Keratinocyte (primary cell): ENCODE measurements at regions not wholly inside any gene's neighbourhood (a gene's known extent, or its start where the extent isn't known, plus 50 kb on each side); places are given as distances from the start of the nearest gene placed in this dataset.

Experiments used
- DNase-seq: peaks from one replicate; pipeline ENCODE4 v3.0.0-alpha.2; 2011; ENCODE audit warnings: low read depth, missing footprints, low spot score
- FAIRE-seq: peaks from 2 replicates; lab custom pipeline; 2011; peaks lifted over from hg19 to GRCh38; lab: Jason Lieb, UNC
- H2AFZ ChIP-seq: 2 replicates; pipeline ENCODE4 v1.6.0; 2012; ENCODE audit warnings: low read length, control low read depth, inconsistent platforms; ENCODE audit not compliant: control insufficient read depth
- H3K27ac ChIP-seq: 2 replicates; pipeline ENCODE4 v1.5.1; 2011; ENCODE audit warnings: low read length; ENCODE audit not compliant: control insufficient read depth, insufficient read depth
- H3K27me3 ChIP-seq: 3 replicates; pipeline ENCODE4 v1.6.0; 2011; ENCODE audit warnings: low read length; ENCODE audit not compliant: control insufficient read depth, insufficient read depth; ENCODE audit errors: extremely low read depth
- H3K36me3 ChIP-seq, 2 experiments: 2 replicates in 1 of 2; 3 replicates in 1 of 2; pipeline ENCODE4 v1.5.1; 2011; ENCODE audit warnings: low read length in 2 of 2, mild to moderate bottlenecking in 1 of 2; ENCODE audit not compliant: control insufficient read depth in 2 of 2, insufficient read depth in 2 of 2; ENCODE audit errors: extremely low read depth in 1 of 2
- H3K4me1 ChIP-seq: 3 replicates; pipeline ENCODE4 v1.5.1; 2011; ENCODE audit warnings: low read length; ENCODE audit not compliant: control insufficient read depth, insufficient read depth; ENCODE audit errors: extremely low read depth
- H3K4me2 ChIP-seq: 3 replicates; pipeline ENCODE4 v1.6.0; 2011; ENCODE audit warnings: low read depth, low read length; ENCODE audit not compliant: control insufficient read depth, insufficient read depth; ENCODE audit errors: extremely low read depth
- H3K4me3 ChIP-seq, 3 experiments: fragments of 200-600 bp in 1 of 3; sonication (generic) in 1 of 3; 2 replicates in 2 of 3; 3 replicates in 1 of 3; pipeline ENCODE4 v1.5.1; 2011 to 2016; ENCODE audit warnings: low read length in 3 of 3, mild to moderate bottlenecking in 3 of 3, control low read depth in 2 of 3, inconsistent platforms in 1 of 3, low read depth in 1 of 3, mixed read lengths in 1 of 3, mixed run types in 1 of 3, moderate library complexity in 1 of 3; ENCODE audit not compliant: control insufficient read depth in 2 of 3, insufficient read depth in 2 of 3; ENCODE audit errors: extremely low read depth in 1 of 3
- H3K79me2 ChIP-seq: 2 replicates; pipeline ENCODE4 v1.6.0; 2012; ENCODE audit warnings: low read length; ENCODE audit not compliant: control insufficient read depth, insufficient read depth
- H3K9ac ChIP-seq: 3 replicates; pipeline ENCODE4 v1.6.0; 2011; ENCODE audit warnings: low read length; ENCODE audit not compliant: control insufficient read depth, insufficient read depth; ENCODE audit errors: extremely low read depth
- H3K9me1 ChIP-seq: 3 replicates; pipeline ENCODE4 v1.6.0; 2011; ENCODE audit warnings: low read length; ENCODE audit not compliant: control insufficient read depth, insufficient read depth; ENCODE audit errors: extremely low read depth
- H3K9me3 ChIP-seq: 2 replicates; pipeline ENCODE4 v1.5.1; 2012; ENCODE audit warnings: low read depth, low read length; ENCODE audit not compliant: control insufficient read depth
- H4K20me1 ChIP-seq: 3 replicates; pipeline ENCODE4 v1.6.0; 2011; ENCODE audit warnings: low read length; ENCODE audit not compliant: control insufficient read depth, insufficient read depth; ENCODE audit errors: extremely low read depth
- CTCF ChIP-seq, 3 experiments: IDR thresholded peaks in 1 of 3; conservative IDR thresholded peaks in 1 of 3; optimal IDR thresholded peaks in 1 of 3; 2 replicates in 2 of 3; 3 replicates in 1 of 3; pipeline versions ENCODE3 to v1.5.1; 2011; ENCODE audit warnings: low read length in 3 of 3, mild to moderate bottlenecking in 3 of 3, moderate library complexity in 2 of 3, control low read depth in 1 of 3, inconsistent platforms in 1 of 3; ENCODE audit not compliant: insufficient read depth in 2 of 3; ENCODE audit errors: extremely low read depth in 1 of 3
- EZH2 ChIP-seq: IDR thresholded peaks from one replicate; pipeline ENCODE4 v1.6.1; 2012; ENCODE audit warnings: inconsistent platforms, mild to moderate bottlenecking, low read length, moderate library complexity
- dilution Hi-C: fragments of 300-500 bp; cut with MboI; formaldehyde crosslinking; loops from one replicate; pipeline ENCODE4 v1.7.0; 2020; ENCODE audit warnings: low sequenced_read_pairs; ENCODE audit not compliant: extremely low pct_ligation_motif_present

- no peak overlapping the region for H3K4me3 ChIP-seq
- dilution Hi-C loops, result no loop called here
- no peak for TF ChIP-seq EZH2
- TF ChIP-seq CTCF (optimal IDR thresholded peaks at IDR 0.05 in 1 of 3, IDR thresholded peaks at IDR 0.05 in 1 of 3, conservative IDR thresholded peaks at IDR 0.05 in 1 of 3; ENCODE audit: extremely low read depth in 1 of 3, insufficient read depth in 2 of 3, low read length in 3 of 3), result no peak
- H3K4me1 ChIP-seq, result no peaks in the 10 kb centered on the region
- no peaks in the 10 kb centered on the region for H4K20me1 ChIP-seq
- FAIRE-seq (no peak), DNase-seq (no peak)
- H3K27ac ChIP-seq, result no peak overlapping the region
- no peaks in the 10 kb centered on the region for H3K9me1 ChIP-seq
- no peak overlapping the region for H2AFZ ChIP-seq
- H3K4me2 ChIP-seq, result no peak overlapping the region
- H3K9ac ChIP-seq, result no peak overlapping the region
- no peaks in the 10 kb centered on the region for H3K9me3 ChIP-seq
- no peaks in the 10 kb centered on the region for H3K27me3 ChIP-seq
- no peaks in the 10 kb centered on the region for H3K79me2 ChIP-seq
- H3K36me3 ChIP-seq, result no peaks in the 10 kb centered on the region
Observed at GRCh38 chr3:102030661-102031060, 181.3 kb downstream of the NFKBIZ start.

GRCh38 chr3:102031834-102032233, 182.5 kb downstream of the NFKBIZ start:
- no peaks in the 10 kb centered on the region for H3K79me2 ChIP-seq
- TF ChIP-seq EZH2 (no peak), CTCF (optimal IDR thresholded peaks at IDR 0.05 in 1 of 3, IDR thresholded peaks at IDR 0.05 in 1 of 3, conservative IDR thresholded peaks at IDR 0.05 in 1 of 3; ENCODE audit: extremely low read depth in 1 of 3, insufficient read depth in 2 of 3, low read length in 3 of 3) (no peak)
- H3K4me2 ChIP-seq, result no peak overlapping the region
- no peaks in the 10 kb centered on the region for H3K9me3 ChIP-seq
- H4K20me1 ChIP-seq, result no peaks in the 10 kb centered on the region
- no peak overlapping the region for H2AFZ ChIP-seq
- no peaks in the 10 kb centered on the region for H3K36me3 ChIP-seq
- H3K4me3 ChIP-seq, result no peak overlapping the region
- H3K4me1 ChIP-seq, result no peaks in the 10 kb centered on the region
- no peak overlapping the region for H3K9ac ChIP-seq
- H3K27ac ChIP-seq, result no peak overlapping the region
- dilution Hi-C loops, result no loop called here
- H3K27me3 ChIP-seq, result no peaks in the 10 kb centered on the region
- H3K9me1 ChIP-seq, result no peaks in the 10 kb centered on the region
- FAIRE-seq (no peak), DNase-seq (no peak)
